Transverse colon (tissue), 4 donors: ENCODE measurements at regions not wholly inside any gene's neighbourhood (a gene's known extent, or its start where the extent isn't known, plus 50 kb on each side); places are given as distances from the start of the nearest gene placed in this dataset.

Experiments used
- DNase-seq: peaks from one replicate; pipeline ENCODE4 v3.0.0-alpha.2; 2019
- H3K27ac ChIP-seq, 4 donors: fragments of 200-600 bp; sonication (generic); 2 replicates each; pipeline ENCODE4 v1.5.1; 2016 to 2018; ENCODE audit warnings: inconsistent platforms in 4 of 4
- H3K27me3 ChIP-seq: fragments of 200-600 bp; sonication (generic); 2 replicates; pipeline ENCODE4 v1.5.1; 2017; ENCODE audit warnings: inconsistent platforms
- H3K36me3 ChIP-seq, 4 donors: fragments of 200-600 bp; sonication (generic); 2 replicates each; pipeline ENCODE4 v1.5.1; 2017 to 2019; ENCODE audit warnings: inconsistent platforms in 4 of 4
- H3K4me1 ChIP-seq, 4 donors: fragments of 200-600 bp; sonication (generic); 2 replicates each; pipeline ENCODE4 v1.5.1; 2017 to 2020; ENCODE audit warnings: inconsistent platforms in 4 of 4
- H3K4me3 ChIP-seq, 4 donors: fragments of 200-600 bp; sonication (generic); 1 replicate in 1 of 4; 2 replicates in 3 of 4; pipeline versions ENCODE4 v1.5.1 to v1.6.1; 2017 to 2019; ENCODE audit warnings: inconsistent platforms in 4 of 4
- H3K9me3 ChIP-seq, 2 donors: fragments of 200-600 bp; sonication (generic); 2 replicates each; pipeline ENCODE4 v1.5.1; 2017 to 2019; ENCODE audit warnings: inconsistent platforms in 2 of 2
- CTCF ChIP-seq, 5 experiments: fragments of 200-600 bp in 3 of 5; fragments of 450-650 bp in 2 of 5; sonication (generic) in 3 of 5; IDR thresholded peaks; 1 replicate in 2 of 5; 2 replicates in 3 of 5; pipeline ENCODE4 v1.5.1; 2016 to 2017; ENCODE audit warnings: antibody characterized with exemption in 5 of 5, inconsistent platforms in 3 of 5, mild to moderate bottlenecking in 2 of 5, moderate library complexity in 1 of 5
- EP300 ChIP-seq: sonication (generic); formaldehyde crosslinking; IDR thresholded peaks from one replicate; pipeline ENCODE4 v1.6.1; 2017; ENCODE audit warnings: antibody characterized with exemption, low read depth
- POLR2A ChIP-seq: fragments of 450-650 bp; IDR thresholded peaks from one replicate; pipeline ENCODE4 v1.6.1; 2016; ENCODE audit warnings: antibody characterized with exemption, mild to moderate bottlenecking, moderate library complexity
- POLR2AphosphoS5 ChIP-seq, 3 donors: sonication (generic); formaldehyde crosslinking; IDR thresholded peaks; one replicate each; pipeline ENCODE4 v1.6.1; 2016; ENCODE audit warnings: antibody characterized with exemption in 3 of 3
- WGBS, 2 donors: methylation state at CpG; one replicate each; pipeline ENCODE4 v1.1.5; 2018; ENCODE audit warnings: low coverage in 1 of 2; 5-methylcytosine and 5-hydroxymethylcytosine counted together
- in situ Hi-C, 4 donors: fragments of 200-750 bp; cut with MboI; loops; one replicate each; pipeline versions ENCODE4 v1.15.0 to v1.15.1; 2017; ENCODE audit warnings: low sequenced_read_pairs in 3 of 4, low pct_ligation_motif_present in 1 of 4, low pct_unique_long_range_greater_than_20kb in 1 of 4
- intact Hi-C: fragments of 100-400 bp; cut with DNase I; formaldehyde crosslinking; loops from one replicate; pipeline ENCODE4 v1.15.1; 2023; ENCODE audit warnings: low total_unique reads

DNA sequence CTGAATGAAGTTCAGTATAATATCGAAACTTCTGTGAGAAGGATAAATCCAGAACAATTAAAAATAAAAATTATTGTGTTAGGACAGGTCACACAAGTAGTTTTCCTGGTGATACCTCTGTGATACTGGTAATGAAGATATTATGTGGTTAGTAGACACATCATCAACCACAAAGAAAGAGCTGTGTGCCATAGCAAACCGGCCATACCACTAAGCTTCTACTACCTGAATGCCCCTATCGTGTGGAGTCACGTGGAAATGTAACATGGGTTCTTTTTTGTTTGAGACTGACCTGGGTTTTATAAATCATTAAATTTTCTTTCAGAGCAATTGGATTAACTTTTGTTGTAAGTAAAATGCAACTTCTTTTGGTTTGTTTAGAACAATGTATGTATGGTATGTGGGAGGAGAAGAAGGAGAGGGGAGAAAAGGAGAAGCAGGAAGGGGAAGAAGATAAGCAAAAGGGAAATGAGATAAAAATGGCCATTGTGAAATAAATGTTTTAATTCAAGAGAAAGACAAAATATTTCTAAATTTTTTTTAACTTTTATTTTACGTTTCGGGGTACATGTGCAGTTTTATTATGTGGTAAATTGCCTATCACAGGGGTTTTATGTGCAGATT is 58.2 kb upstream of the LRRC8B start:
- Histone ChIP-seq H3K27ac (no peak overlapping the region), H3K36me3 (no peaks in the 10 kb centered on the region), H3K4me1 (no peaks in the 10 kb centered on the region), H3K27me3 (no peaks in the 10 kb centered on the region), H3K4me3 (no peak overlapping the region), H3K9me3 (no peaks in the 10 kb centered on the region)
- WGBS, 2 donors, result 61 to 84% methylated on average over 4 to 6 of the region's 6 CpGs
- in situ Hi-C loops (no loop called here), intact Hi-C loops (no loop called here)
- TF ChIP-seq CTCF (IDR thresholded peaks at IDR 0.05) (no peak), EP300 (no peak), POLR2AphosphoS5 (IDR thresholded peaks at IDR 0.05) (no peak), POLR2A (no peak)
- DNase-seq, result no peak

DNA sequence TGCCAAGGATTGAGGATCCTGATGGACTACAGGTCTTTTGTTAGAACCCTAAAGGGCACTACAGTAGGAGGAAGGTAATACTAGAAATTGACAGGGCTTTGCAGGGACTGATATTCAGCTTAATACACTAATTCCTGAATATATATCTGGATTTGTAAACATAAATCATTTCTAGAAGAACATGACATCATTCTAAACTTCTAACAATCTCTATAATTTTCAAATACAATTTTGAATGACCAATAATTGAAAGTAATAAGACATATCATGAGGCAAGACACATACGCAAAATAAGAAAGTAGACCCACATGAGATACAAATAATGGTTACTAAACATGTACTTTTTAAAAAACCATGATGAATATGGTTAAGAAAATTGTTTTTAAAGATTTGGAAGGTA is 52.4 kb upstream of the LRRC8B start:
- Histone ChIP-seq H3K36me3 (no peaks in the 10 kb centered on the region), H3K9me3 (peaks cover 0 to 2% of the 10 kb centered on the region in 2 donors), H3K4me3 (no peak overlapping the region), H3K27me3 (no peaks in the 10 kb centered on the region), H3K27ac (no peak overlapping the region), H3K4me1 (no peaks in the 10 kb centered on the region)
- DNase-seq, result no peak
- in situ Hi-C loops, result loop anchor here in 1 of 4 donors (10.0 kb wide), 1 partner anchor 133 kb away; no protein-coding TSS in a partner anchor
- TF ChIP-seq POLR2A (no peak), EP300 (no peak), POLR2AphosphoS5 (IDR thresholded peaks at IDR 0.05) (no peak)
- WGBS, 2 donors, result 63 to 100% methylated on average over 1 of the region's 1 CpG
- intact Hi-C loops, result no loop called here

DNA sequence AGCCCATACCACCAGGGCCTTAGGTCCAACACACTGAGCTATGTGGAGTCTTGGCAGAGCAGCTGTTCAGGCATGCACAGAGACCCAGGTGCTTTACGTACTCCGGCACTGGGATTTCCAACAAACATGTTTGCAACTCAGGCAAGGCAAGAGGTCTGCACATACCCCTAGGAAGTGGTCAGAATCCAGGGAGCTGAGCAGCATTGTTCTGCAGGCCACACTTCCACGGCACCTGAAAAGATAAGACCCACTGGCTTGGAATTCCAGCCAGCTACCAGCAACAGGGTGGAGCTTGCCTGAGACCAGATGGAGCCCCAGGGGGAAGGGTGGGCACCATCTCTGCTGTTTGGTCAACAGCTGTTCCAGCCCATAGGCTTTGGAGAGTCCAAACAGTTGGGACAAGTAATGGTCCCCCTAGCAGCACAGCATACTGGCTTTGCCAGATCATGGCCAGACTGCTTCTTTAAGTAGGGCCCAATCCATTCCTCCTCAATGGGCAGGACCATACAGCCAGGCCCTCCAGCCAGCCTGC is 51.7 kb upstream of the LRRC8B start:
- TF ChIP-seq POLR2A (no peak), EP300 (no peak), CTCF (IDR thresholded peaks at IDR 0.05) (no peak), POLR2AphosphoS5 (IDR thresholded peaks at IDR 0.05) (no peak)
- Histone ChIP-seq H3K27ac (no peak overlapping the region), H3K9me3 (peaks cover 0 to 2% of the 10 kb centered on the region in 2 donors), H3K27me3 (no peaks in the 10 kb centered on the region), H3K4me1 (no peaks in the 10 kb centered on the region), H3K36me3 (no peaks in the 10 kb centered on the region), H3K4me3 (no peak overlapping the region)
- intact Hi-C loops, result no loop called here
- 93% methylated on average over 3 of the region's 3 CpGs; no CpG with 5 or more reads in 1 of the 2 donors for WGBS, 2 donors
- in situ Hi-C loops, result loop anchor here in 1 of 4 donors (10.0 kb wide), 1 partner anchor 132 kb away; no protein-coding TSS in a partner anchor
- no peak for DNase-seq
